ENCODE measurements at regions not wholly inside any gene's neighbourhood (a gene's known extent, or its start where the extent isn't known, plus 50 kb on each side); places are given as distances from the start of the nearest gene placed in this dataset.

- TF ChIP-seq POLR2A (IDR thresholded peaks at IDR 0.05) = no peak
- TF ChIP-seq CTCF (IDR thresholded peaks at IDR 0.05) = no peak
- ATAC-seq = no peak
- Histone ChIP-seq H3K4me3 (no peak overlapping the region), H3K36me3 (no peaks in the 10 kb centered on the region), H3K27ac (no peak overlapping the region), H3K9me3 (no peaks in the 10 kb centered on the region), H3K4me1 (no peaks in the 10 kb centered on the region), H3K27me3 (no peaks in the 10 kb centered on the region)
- intact Hi-C loops (cut with DNase I) = no loop called here
- 54 to 58% (median 54%) methylated on average over 4 of the region's 4 CpGs for WGBS, 4 donors
- no peak for DNase-seq
These were observed 762.2 kb downstream of the SUCLG1 start for GRCh38 chr2:83696838-83697237.

- H3K4me1 ChIP-seq = no peaks in the 10 kb centered on the region
- TF ChIP-seq POLR2A (IDR thresholded peaks at IDR 0.05) = no peak
- no peak for TF ChIP-seq CTCF (IDR thresholded peaks at IDR 0.05)
- ATAC-seq (no peak), DNase-seq (no peak)
- no peak overlapping the region for H3K4me3 ChIP-seq
- no peaks in the 10 kb centered on the region for H3K27me3 ChIP-seq
- no peaks in the 10 kb centered on the region for H3K9me3 ChIP-seq
- intact Hi-C loops (cut with DNase I) = no loop called here
- 85 to 92% (median 89%) methylated on average over 7 of the region's 7 CpGs for WGBS, 4 donors
- no peaks in the 10 kb centered on the region for H3K36me3 ChIP-seq
- no peak overlapping the region for H3K27ac ChIP-seq
These were observed 763.5 kb downstream of the SUCLG1 start for GRCh38 chr2:83695530-83695929.

GRCh38 chr2:83695037-83695436, 764.0 kb downstream of the SUCLG1 start:
- H3K27ac ChIP-seq = no peak overlapping the region
- no peak for ATAC-seq
- no peaks in the 10 kb centered on the region for H3K9me3 ChIP-seq
- H3K4me3 ChIP-seq = no peak overlapping the region
- 84 to 90% (median 87%) methylated on average over 13 of the region's 13 CpGs for WGBS, 4 donors
- DNase-seq = no peak
- H3K27me3 ChIP-seq = no peaks in the 10 kb centered on the region
- H3K4me1 ChIP-seq = no peaks in the 10 kb centered on the region
- TF ChIP-seq POLR2A (IDR thresholded peaks at IDR 0.05) (no peak), CTCF (IDR thresholded peaks at IDR 0.05) (no peak)
- intact Hi-C loops (cut with DNase I) = no loop called here
- no peaks in the 10 kb centered on the region for H3K36me3 ChIP-seq

DNA sequence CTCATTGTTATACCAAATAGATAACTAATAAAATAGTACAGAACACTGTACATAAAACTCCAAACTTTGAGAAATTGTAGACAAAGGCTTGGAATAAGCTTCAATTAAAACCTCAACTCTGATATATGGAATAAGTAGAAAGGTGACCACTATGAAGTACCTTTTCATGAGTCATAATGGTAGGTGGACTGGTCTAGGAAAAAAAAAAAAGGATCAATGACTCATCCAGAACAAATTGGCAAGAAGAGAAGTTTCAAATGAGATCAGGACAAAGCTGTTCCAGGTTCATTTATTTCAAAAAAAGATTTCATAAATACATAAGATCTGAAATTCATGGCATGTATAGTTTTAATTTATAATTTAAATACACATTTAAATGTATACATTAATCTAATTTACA, 769.7 kb downstream of the SUCLG1 start:
- Histone ChIP-seq H3K36me3 (no peaks in the 10 kb centered on the region), H3K27me3 (no peaks in the 10 kb centered on the region), H3K4me1 (no peaks in the 10 kb centered on the region), H3K9me3 (no peaks in the 10 kb centered on the region), H3K27ac (no peak overlapping the region), H3K4me3 (no peak overlapping the region)
- ATAC-seq (no peak), DNase-seq (no peak)
- TF ChIP-seq POLR2A (IDR thresholded peaks at IDR 0.05) (no peak), CTCF (IDR thresholded peaks at IDR 0.05) (no peak)
- intact Hi-C loops (cut with DNase I) = no loop called here

All from heart left ventricle (tissue), 16 donors.